Bronchial epithelial cell (primary cell): ENCODE measurements at regions not wholly inside any gene's neighbourhood (a gene's known extent, or its start where the extent isn't known, plus 50 kb on each side); places are given as distances from the start of the nearest gene placed in this dataset.
A peak's percentile ranks its signal among the peaks of the same experiment; 100 is the strongest.

Experiments
- DNase-seq: peaks from one replicate; pipeline ENCODE4 v3.0.0-alpha.2; 2010; ENCODE audit warnings: low read depth
- FAIRE-seq: peaks from 2 replicates; lab custom pipeline; 2011; peaks lifted over from hg19 to GRCh38; lab: Jason Lieb, UNC
- H3K27me3 ChIP-seq: 2 replicates; pipeline ENCODE4 v1.5.1; 2011; ENCODE audit warnings: low read length; ENCODE audit not compliant: control insufficient read depth, insufficient read depth
- H3K36me3 ChIP-seq: 2 replicates; pipeline ENCODE4 v1.5.1; 2011; ENCODE audit warnings: low read length; ENCODE audit not compliant: control insufficient read depth, insufficient read depth
- H3K4me3 ChIP-seq: 2 replicates; pipeline ENCODE4 v1.5.1; 2011; ENCODE audit warnings: mild to moderate bottlenecking, low read depth, low read length, control low read depth
- TF ChIP-seq, protein P1 (sequence below): IDR thresholded peaks from 2 replicates; pipeline ENCODE4 v1.5.1; 2011; ENCODE audit warnings: mild to moderate bottlenecking, moderate library complexity, low read length, control low read depth, inconsistent platforms; ENCODE audit not compliant: insufficient read depth, severe bottlenecking

DNA sequence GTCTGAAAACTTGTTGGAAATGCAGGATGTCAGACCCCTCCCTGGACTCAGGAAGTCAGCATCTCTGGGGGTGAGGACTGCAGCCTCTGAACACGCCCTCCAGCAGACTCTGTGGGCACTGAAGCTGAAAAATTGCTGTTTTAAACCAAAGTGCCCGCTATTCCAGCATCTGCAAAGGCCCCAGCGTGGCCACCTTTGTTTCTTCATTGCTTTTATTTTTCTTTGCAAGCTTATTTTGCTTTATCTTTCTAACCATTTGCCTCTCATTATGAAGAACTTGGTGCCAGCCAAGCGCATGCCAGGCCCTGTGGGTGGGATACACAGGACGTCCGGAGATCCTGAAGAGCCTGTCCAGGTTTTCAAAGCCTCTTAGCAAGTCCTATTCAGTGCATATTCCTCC lies 203.9 kb upstream of the CST7 start:
- no peaks in the 10 kb centered on the region for H3K27me3 ChIP-seq
- no peak overlapping the region for H3K4me3 ChIP-seq
- TF ChIP-seq, protein P1, sequence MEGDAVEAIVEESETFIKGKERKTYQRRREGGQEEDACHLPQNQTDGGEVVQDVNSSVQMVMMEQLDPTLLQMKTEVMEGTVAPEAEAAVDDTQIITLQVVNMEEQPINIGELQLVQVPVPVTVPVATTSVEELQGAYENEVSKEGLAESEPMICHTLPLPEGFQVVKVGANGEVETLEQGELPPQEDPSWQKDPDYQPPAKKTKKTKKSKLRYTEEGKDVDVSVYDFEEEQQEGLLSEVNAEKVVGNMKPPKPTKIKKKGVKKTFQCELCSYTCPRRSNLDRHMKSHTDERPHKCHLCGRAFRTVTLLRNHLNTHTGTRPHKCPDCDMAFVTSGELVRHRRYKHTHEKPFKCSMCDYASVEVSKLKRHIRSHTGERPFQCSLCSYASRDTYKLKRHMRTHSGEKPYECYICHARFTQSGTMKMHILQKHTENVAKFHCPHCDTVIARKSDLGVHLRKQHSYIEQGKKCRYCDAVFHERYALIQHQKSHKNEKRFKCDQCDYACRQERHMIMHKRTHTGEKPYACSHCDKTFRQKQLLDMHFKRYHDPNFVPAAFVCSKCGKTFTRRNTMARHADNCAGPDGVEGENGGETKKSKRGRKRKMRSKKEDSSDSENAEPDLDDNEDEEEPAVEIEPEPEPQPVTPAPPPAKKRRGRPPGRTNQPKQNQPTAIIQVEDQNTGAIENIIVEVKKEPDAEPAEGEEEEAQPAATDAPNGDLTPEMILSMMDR: no peak
- no peak for FAIRE-seq
- DNase-seq: no peak
- no peaks in the 10 kb centered on the region for H3K36me3 ChIP-seq

DNA sequence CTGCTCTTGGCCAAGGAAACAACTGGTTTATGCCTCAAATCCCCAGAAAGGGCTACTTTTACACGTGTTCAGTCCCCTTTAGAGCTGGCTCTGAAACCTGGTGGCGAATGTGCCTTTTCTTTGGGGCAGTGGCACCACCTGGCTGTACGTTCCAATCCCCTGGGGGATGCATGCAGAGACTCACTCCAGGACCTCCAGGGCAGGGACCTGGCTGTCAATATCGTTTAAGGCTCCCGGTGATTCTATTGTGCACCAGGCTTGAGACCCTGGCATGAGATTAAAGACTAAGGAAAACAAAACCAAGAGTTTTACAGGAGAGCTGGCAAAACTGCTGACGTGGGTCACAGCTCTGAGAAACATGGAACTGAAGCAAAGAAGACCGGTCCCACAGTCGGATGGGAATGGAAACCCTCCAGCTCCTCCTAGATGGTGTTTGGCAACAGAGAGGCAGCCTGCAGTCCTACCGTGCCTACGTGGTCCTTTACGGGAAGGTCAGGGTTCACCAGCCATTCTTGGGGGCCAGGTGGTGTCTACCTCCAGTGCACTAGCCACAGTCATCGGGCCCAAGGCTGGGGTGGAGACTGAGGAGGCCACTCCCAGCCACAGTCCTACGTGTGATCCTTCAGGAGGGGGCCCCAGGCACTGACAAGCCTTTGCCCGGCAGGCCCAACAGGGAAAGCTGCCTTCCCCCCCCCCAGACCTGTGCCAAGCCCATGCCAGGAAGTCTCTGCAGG lies 203.3 kb upstream of the CST7 start:
- DNase-seq (no peak), FAIRE-seq (no peak)
- no peak overlapping the region for H3K4me3 ChIP-seq
- TF ChIP-seq, protein P1: no peak
- no peaks in the 10 kb centered on the region for H3K36me3 ChIP-seq
- H3K27me3 ChIP-seq: no peaks in the 10 kb centered on the region

DNA sequence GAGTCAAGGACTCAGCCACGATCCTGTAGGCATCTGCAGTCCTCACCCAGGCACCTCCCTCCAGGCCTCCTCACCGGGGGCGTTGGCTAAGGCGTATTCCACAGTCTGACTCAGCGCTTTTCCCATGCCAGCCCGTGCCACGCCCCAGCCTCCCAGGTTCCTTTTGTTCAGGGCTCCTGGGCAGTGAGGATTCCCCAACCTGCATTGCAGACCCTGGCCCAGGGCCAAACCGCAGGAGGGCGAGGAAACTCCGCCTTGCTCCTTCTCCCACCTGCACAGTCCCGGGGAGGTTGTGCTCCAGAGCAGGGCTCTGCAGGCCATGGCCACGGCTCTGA lies 202.8 kb upstream of the CST7 start:
- no peaks in the 10 kb centered on the region for H3K27me3 ChIP-seq
- FAIRE-seq (peak; percentile 52), DNase-seq (peak; percentile 91)
- TF ChIP-seq, protein P1: no peak
- H3K36me3 ChIP-seq: no peaks in the 10 kb centered on the region
- H3K4me3 ChIP-seq: no peak overlapping the region

DNA sequence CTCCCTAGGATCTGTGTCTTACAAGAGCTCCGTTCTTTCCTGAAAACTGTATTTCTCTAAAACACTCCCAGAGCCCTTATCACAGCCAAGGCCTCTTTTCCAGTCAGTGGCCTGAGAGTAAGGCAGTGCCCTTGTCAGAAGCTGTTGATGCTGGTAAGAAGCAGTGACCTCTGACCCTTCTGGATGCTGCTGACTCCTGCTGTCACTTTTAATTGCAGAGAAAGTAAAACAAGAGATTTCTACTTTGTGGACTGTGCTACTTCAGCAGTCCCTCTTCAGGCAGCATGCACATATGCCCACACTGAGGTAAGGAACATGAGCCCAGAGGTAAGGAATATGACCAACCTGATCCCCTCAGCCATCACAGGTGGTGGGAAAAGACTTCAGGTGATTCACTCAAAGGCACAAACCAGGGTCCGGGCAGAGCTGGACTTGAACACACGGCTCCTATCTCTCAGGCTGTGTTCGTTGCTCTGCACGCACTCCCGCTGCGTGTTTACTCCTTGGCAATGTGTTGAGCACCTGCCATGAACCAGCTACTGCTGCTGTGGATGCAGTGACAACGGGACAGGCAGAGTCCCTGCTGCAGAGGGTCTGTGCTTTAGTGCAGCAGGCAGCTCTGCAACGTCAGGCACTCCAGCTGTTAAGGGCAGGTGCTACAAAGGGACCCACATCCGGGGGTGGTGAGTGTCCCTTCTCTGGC lies 201.9 kb upstream of the CST7 start:
- DNase-seq: no peak
- no peaks in the 10 kb centered on the region for H3K36me3 ChIP-seq
- TF ChIP-seq, protein P1: no peak
- H3K4me3 ChIP-seq: no peak overlapping the region
- H3K27me3 ChIP-seq: no peaks in the 10 kb centered on the region
- FAIRE-seq: peak; percentile 95

DNA sequence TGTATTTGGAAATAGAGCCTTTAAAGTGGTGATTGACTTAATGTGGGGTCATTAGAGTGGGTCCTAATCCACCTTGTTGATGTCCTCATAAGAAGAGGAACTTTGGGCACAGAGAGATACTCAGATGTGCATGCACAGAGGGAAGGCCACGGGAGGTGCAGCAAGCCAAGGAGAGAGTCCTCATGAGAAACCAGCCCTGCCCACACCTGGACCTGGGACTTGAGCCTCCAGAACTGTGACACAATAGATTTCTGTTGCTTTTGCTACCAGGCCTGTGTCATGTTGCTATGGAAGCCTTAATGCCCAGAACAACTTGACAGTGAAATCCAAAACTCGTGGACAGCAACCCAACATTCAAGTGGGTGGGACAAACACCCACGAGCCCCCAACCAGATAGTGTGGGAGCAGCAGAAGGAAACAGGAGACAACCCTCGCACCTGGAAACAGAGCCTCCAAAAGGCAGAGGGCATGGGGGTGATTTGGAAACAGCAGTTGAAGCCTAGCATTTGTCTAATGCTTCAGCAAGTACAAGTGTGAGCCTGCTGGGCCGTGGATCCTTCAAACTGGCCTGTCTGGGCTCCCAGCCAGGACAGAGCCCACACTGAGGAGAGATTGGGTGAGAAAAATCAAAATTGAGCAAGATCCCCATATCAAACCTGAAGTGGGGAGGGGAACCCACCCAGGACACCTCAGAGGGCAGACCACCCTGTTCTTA lies 201.0 kb upstream of the CST7 start:
- Histone ChIP-seq H3K36me3 (no peaks in the 10 kb centered on the region), H3K4me3 (no peak overlapping the region), H3K27me3 (no peaks in the 10 kb centered on the region)
- no peak for FAIRE-seq
- TF ChIP-seq, protein P1: no peak
- DNase-seq: no peak
